DND-41 (cell line): ENCODE measurements at regions not wholly inside any gene's neighbourhood (a gene's known extent, or its start where the extent isn't known, plus 50 kb on each side); places are given as distances from the start of the nearest gene placed in this dataset.

Source experiments
- EZH2 ChIP-seq: IDR thresholded peaks from 3 replicates; pipeline ENCODE4 v1.6.1; 2012; ENCODE audit warnings: borderline replicate concordance, low read depth, mild to moderate bottlenecking, moderate library complexity, low read length, inconsistent platforms; ENCODE audit not compliant: severe bottlenecking
- TF ChIP-seq, protein P1 (sequence below): IDR thresholded peaks from 2 replicates; pipeline ENCODE4 v1.5.1; 2012; ENCODE audit warnings: borderline replicate concordance, low read length, moderate library complexity, mild to moderate bottlenecking; ENCODE audit not compliant: poor library complexity, severe bottlenecking; ENCODE audit errors: extremely low read depth

DNA sequence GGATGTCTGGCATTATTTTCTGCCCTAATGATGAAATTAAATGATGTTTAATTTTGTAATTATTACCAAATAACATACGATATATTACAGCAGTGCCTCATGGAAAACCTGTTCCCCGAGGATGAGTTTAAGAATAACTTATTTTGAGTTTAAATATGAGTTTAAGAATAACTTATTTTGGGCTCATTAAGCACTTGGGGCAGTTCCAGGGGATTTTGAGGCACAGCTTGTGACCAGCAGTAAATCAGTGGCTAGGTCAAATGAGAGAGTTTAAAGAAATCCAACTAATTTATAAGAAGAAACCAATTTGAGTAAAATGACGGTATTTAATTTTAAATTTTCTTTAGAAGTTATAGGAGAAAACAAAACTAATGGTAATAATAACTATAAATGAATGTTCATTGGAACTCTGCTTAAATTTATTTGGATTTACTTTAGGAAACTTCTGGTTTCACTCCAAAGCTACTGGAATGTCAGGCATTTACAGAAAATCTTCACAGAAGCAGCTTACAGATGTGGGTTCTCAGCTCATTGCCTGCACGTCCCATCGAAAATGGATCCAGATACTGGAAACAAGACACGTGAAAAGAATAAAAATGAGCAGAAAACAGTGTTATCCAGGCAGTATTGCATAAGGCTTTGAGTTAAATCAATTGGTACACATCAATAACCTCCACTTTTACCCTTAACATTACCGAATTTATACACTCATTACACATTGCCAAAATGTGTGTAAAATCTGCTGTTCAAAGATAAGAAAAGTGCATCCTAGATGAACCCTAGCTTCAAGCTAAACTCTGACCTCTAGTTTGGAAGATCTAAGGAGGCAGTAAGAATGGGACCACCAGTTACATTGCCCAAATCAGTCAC, 784.5 kb upstream of the IGFBP3 start:
- TF ChIP-seq, protein P1, sequence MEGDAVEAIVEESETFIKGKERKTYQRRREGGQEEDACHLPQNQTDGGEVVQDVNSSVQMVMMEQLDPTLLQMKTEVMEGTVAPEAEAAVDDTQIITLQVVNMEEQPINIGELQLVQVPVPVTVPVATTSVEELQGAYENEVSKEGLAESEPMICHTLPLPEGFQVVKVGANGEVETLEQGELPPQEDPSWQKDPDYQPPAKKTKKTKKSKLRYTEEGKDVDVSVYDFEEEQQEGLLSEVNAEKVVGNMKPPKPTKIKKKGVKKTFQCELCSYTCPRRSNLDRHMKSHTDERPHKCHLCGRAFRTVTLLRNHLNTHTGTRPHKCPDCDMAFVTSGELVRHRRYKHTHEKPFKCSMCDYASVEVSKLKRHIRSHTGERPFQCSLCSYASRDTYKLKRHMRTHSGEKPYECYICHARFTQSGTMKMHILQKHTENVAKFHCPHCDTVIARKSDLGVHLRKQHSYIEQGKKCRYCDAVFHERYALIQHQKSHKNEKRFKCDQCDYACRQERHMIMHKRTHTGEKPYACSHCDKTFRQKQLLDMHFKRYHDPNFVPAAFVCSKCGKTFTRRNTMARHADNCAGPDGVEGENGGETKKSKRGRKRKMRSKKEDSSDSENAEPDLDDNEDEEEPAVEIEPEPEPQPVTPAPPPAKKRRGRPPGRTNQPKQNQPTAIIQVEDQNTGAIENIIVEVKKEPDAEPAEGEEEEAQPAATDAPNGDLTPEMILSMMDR, result no peak
- TF ChIP-seq EZH2, result no peak
